SK-N-SH treated with all-trans-retinoic acid at 6 μM for 48 hours (cell line): ENCODE measurements at regions not wholly inside any gene's neighbourhood (a gene's known extent, or its start where the extent isn't known, plus 50 kb on each side); places are given as distances from the start of the nearest gene placed in this dataset.

Experiments
- ATAC-seq: fragments of 200-7000 bp; cut with Tn5 transposase; 3 replicates; pipeline ENCODE4 v1.9.1; 2020; ENCODE audit warnings: mild to moderate bottlenecking, moderate library complexity
- ARNTL ChIP-seq: fragments of 450-650 bp; formaldehyde crosslinking; IDR thresholded peaks from 2 replicates; pipeline ENCODE4 v1.5.0; 2020; ENCODE audit warnings: low read depth, mild to moderate bottlenecking, moderate library complexity, borderline replicate concordance
- BACH2 ChIP-seq: fragments of 250-450 bp; sonication (Bioruptor Pico); IDR thresholded peaks from 2 replicates; pipeline ENCODE4 v1.9.0; 2021; ENCODE audit warnings: mild to moderate bottlenecking, borderline replicate concordance
- CSDC2 ChIP-seq: fragments of 250-450 bp; sonication (Bioruptor Pico); IDR thresholded peaks from 2 replicates; pipeline ENCODE4 v1.5.0; 2020; ENCODE audit warnings: mild to moderate bottlenecking, moderate library complexity
- ESRRG ChIP-seq: fragments of 250-450 bp; sonication (Bioruptor Pico); IDR thresholded peaks from 2 replicates; pipeline ENCODE4 v1.6.1; 2021; ENCODE audit warnings: mild to moderate bottlenecking
- GLIS3 ChIP-seq: fragments of 250-450 bp; sonication (Bioruptor Pico); IDR thresholded peaks from 2 replicates; pipeline ENCODE4 v1.5.0; 2020; ENCODE audit warnings: mild to moderate bottlenecking, moderate library complexity
- ISL1 ChIP-seq: fragments of 250-450 bp; sonication (Bioruptor Pico); IDR thresholded peaks from 2 replicates; pipeline ENCODE4 v2.1.2; 2022; ENCODE audit warnings: mild to moderate bottlenecking, moderate library complexity
- OSR1 ChIP-seq: fragments of 250-450 bp; sonication (Bioruptor Pico); IDR thresholded peaks from 2 replicates; pipeline ENCODE4 v1.8.0; 2022; ENCODE audit warnings: moderate library complexity, mild to moderate bottlenecking, inconsistent platforms
- PPARA ChIP-seq: fragments of 250-450 bp; sonication (Bioruptor Pico); IDR thresholded peaks from 2 replicates; pipeline ENCODE4 v1.5.0; 2020; ENCODE audit warnings: mild to moderate bottlenecking, borderline replicate concordance
- RARB ChIP-seq: fragments of 250-450 bp; sonication (Bioruptor Pico); IDR thresholded peaks from 2 replicates; pipeline ENCODE4 v1.8.0; 2021; ENCODE audit warnings: mild to moderate bottlenecking, moderate library complexity
- TOX ChIP-seq: fragments of 250-450 bp; sonication (Bioruptor Pico); IDR thresholded peaks from 2 replicates; pipeline ENCODE4 v1.8.0; 2021; ENCODE audit warnings: mild to moderate bottlenecking, moderate library complexity, borderline replicate concordance
- ZFP3 ChIP-seq: fragments of 250-450 bp; sonication (Bioruptor Pico); IDR thresholded peaks from 2 replicates; pipeline ENCODE4 v1.5.0; 2020; ENCODE audit warnings: mild to moderate bottlenecking, moderate library complexity
- ZFP30 ChIP-seq: fragments of 450-650 bp; formaldehyde crosslinking; IDR thresholded peaks from 2 replicates; pipeline ENCODE4 v1.5.0; 2022; ENCODE audit warnings: mild to moderate bottlenecking, moderate library complexity
- ZNF565 ChIP-seq: fragments of 450-650 bp; formaldehyde crosslinking; conservative IDR thresholded peaks from 2 replicates; pipeline ENCODE4 v1.5.0; 2020; ENCODE audit warnings: low read depth, mild to moderate bottlenecking, moderate library complexity
- ZNF8 ChIP-seq: fragments of 450-650 bp; formaldehyde crosslinking; IDR thresholded peaks from 2 replicates; pipeline ENCODE4 v1.5.0; 2020; ENCODE audit warnings: mild to moderate bottlenecking, moderate library complexity
- TF ChIP-seq, protein P1 (sequence below): fragments of 250-450 bp; sonication (Bioruptor Pico); IDR thresholded peaks from 2 replicates; pipeline ENCODE4 v1.5.1; 2020; ENCODE audit warnings: low read depth, mild to moderate bottlenecking, moderate library complexity
- TF ChIP-seq, protein P2 (sequence below): fragments of 250-450 bp; sonication (Bioruptor Pico); IDR thresholded peaks from 2 replicates; pipeline ENCODE4 v1.5.0; 2020; ENCODE audit warnings: mild to moderate bottlenecking, moderate library complexity
- TF ChIP-seq, protein P3 (sequence below): fragments of 250-450 bp; sonication (Bioruptor Pico); IDR thresholded peaks from 2 replicates; pipeline ENCODE4 v1.8.0; 2021; ENCODE audit warnings: low read depth, mild to moderate bottlenecking, moderate library complexity, borderline replicate concordance
- TF ChIP-seq, protein P4 (sequence below): fragments of 250-450 bp; sonication (Bioruptor Pico); IDR thresholded peaks from 2 replicates; pipeline ENCODE4 v1.8.0; 2020; ENCODE audit warnings: mild to moderate bottlenecking, moderate library complexity, borderline replicate concordance
- TF ChIP-seq, protein P5 (sequence below): fragments of 250-450 bp; sonication (Bioruptor Pico); IDR thresholded peaks from 2 replicates; pipeline ENCODE4 v1.5.1; 2021; ENCODE audit warnings: mild to moderate bottlenecking, moderate library complexity

DNA sequence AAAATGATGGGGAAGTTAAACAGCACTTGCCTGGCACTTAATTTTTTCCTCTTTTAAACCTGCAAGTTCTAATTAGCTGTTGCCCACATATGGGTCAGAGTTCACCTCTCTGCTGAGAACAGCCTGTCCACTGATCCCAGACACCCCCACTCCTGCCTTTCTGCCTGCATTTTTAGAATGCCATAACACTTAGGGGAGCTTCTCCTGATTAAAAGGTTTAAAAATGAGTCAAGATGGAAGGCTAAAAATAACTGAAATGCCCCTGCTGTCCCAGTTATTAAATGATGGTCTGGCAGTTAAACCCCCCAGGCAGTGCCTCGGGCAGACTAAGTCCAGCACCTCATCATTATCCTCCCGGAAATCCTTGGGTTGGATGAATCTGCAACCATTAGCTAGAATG, 913.6 kb upstream of the ARPP21 start:
- no peak for ATAC-seq
- TF ChIP-seq ZFP30 (CRISPR knock-in tag) (no peak), ESRRG (CRISPR knock-in tag) (no peak), ISL1 (peak; percentile 24; the same call in 1 of the 2 replicates), PPARA (CRISPR knock-in tag) (no peak), ARNTL (no peak), TOX (CRISPR knock-in tag) (no peak), ZFP3 (no peak), RARB (CRISPR knock-in tag) (no peak), ZNF8 (CRISPR knock-in tag) (no peak), ZNF565 (CRISPR knock-in tag) (no peak)
- TF ChIP-seq, protein P1, sequence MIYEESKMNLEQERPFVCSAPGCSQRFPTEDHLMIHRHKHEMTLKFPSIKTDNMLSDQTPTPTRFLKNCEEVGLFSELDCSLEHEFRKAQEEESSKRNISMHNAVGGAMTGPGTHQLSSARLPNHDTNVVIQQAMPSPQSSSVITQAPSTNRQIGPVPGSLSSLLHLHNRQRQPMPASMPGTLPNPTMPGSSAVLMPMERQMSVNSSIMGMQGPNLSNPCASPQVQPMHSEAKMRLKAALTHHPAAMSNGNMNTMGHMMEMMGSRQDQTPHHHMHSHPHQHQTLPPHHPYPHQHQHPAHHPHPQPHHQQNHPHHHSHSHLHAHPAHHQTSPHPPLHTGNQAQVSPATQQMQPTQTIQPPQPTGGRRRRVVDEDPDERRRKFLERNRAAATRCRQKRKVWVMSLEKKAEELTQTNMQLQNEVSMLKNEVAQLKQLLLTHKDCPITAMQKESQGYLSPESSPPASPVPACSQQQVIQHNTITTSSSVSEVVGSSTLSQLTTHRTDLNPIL (CRISPR knock-in tag) = peak; percentile 26; the same call in 1 of the 2 replicates
- TF ChIP-seq, protein P2, sequence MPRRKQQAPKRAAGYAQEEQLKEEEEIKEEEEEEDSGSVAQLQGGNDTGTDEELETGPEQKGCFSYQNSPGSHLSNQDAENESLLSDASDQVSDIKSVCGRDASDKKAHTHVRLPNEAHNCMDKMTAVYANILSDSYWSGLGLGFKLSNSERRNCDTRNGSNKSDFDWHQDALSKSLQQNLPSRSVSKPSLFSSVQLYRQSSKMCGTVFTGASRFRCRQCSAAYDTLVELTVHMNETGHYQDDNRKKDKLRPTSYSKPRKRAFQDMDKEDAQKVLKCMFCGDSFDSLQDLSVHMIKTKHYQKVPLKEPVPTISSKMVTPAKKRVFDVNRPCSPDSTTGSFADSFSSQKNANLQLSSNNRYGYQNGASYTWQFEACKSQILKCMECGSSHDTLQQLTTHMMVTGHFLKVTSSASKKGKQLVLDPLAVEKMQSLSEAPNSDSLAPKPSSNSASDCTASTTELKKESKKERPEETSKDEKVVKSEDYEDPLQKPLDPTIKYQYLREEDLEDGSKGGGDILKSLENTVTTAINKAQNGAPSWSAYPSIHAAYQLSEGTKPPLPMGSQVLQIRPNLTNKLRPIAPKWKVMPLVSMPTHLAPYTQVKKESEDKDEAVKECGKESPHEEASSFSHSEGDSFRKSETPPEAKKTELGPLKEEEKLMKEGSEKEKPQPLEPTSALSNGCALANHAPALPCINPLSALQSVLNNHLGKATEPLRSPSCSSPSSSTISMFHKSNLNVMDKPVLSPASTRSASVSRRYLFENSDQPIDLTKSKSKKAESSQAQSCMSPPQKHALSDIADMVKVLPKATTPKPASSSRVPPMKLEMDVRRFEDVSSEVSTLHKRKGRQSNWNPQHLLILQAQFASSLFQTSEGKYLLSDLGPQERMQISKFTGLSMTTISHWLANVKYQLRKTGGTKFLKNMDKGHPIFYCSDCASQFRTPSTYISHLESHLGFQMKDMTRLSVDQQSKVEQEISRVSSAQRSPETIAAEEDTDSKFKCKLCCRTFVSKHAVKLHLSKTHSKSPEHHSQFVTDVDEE (CRISPR knock-in tag) = no peak
- TF ChIP-seq, protein P3, sequence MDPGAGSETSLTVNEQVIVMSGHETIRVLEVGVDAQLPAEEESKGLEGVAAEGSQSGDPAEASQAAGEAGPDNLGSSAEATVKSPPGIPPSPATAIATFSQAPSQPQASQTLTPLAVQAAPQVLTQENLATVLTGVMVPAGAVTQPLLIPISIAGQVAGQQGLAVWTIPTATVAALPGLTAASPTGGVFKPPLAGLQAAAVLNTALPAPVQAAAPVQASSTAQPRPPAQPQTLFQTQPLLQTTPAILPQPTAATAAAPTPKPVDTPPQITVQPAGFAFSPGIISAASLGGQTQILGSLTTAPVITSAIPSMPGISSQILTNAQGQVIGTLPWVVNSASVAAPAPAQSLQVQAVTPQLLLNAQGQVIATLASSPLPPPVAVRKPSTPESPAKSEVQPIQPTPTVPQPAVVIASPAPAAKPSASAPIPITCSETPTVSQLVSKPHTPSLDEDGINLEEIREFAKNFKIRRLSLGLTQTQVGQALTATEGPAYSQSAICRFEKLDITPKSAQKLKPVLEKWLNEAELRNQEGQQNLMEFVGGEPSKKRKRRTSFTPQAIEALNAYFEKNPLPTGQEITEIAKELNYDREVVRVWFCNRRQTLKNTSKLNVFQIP = no peak

DNA sequence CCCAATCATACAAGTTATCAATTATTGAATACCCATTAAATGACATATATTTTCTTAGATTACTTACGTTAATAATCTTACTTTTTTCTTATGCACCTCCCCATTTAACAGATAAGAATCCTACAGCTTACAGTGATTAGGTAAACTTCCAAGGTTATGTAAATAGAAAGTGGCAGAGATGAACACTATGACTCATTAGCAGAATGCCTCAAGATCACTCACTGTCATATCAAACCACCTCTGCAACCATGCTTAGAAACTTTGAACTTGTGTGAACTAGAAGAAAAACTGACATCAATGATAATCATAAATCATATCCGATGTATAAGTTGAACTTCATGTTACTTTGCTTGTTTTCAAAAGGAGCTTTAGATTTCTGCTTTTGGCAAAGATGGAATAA, 911.6 kb upstream of the ARPP21 start:
- TF ChIP-seq GLIS3 (CRISPR knock-in tag) = no peak
- no peak for TF ChIP-seq BACH2 (CRISPR knock-in tag)
- TF ChIP-seq, protein P3 = no peak
- no peak for TF ChIP-seq RARB (CRISPR knock-in tag)
- no peak for TF ChIP-seq CSDC2 (CRISPR knock-in tag)
- no peak for TF ChIP-seq OSR1 (CRISPR knock-in tag)
- TF ChIP-seq, protein P4, sequence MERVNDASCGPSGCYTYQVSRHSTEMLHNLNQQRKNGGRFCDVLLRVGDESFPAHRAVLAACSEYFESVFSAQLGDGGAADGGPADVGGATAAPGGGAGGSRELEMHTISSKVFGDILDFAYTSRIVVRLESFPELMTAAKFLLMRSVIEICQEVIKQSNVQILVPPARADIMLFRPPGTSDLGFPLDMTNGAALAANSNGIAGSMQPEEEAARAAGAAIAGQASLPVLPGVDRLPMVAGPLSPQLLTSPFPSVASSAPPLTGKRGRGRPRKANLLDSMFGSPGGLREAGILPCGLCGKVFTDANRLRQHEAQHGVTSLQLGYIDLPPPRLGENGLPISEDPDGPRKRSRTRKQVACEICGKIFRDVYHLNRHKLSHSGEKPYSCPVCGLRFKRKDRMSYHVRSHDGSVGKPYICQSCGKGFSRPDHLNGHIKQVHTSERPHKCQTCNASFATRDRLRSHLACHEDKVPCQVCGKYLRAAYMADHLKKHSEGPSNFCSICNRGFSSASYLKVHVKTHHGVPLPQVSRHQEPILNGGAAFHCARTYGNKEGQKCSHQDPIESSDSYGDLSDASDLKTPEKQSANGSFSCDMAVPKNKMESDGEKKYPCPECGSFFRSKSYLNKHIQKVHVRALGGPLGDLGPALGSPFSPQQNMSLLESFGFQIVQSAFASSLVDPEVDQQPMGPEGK (CRISPR knock-in tag) = no peak
- no peak for TF ChIP-seq ISL1
- TF ChIP-seq, protein P2 (CRISPR knock-in tag) = no peak
- TF ChIP-seq, protein P5, sequence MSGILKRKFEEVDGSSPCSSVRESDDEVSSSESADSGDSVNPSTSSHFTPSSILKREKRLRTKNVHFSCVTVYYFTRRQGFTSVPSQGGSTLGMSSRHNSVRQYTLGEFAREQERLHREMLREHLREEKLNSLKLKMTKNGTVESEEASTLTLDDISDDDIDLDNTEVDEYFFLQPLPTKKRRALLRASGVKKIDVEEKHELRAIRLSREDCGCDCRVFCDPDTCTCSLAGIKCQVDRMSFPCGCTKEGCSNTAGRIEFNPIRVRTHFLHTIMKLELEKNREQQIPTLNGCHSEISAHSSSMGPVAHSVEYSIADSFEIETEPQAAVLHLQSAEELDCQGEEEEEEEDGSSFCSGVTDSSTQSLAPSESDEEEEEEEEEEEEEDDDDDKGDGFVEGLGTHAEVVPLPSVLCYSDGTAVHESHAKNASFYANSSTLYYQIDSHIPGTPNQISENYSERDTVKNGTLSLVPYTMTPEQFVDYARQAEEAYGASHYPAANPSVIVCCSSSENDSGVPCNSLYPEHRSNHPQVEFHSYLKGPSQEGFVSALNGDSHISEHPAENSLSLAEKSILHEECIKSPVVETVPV = no peak
- ATAC-seq = no peak
